ENCODE measurements at regions not wholly inside any gene's neighbourhood (a gene's known extent, or its start where the extent isn't known, plus 50 kb on each side); places are given as distances from the start of the nearest gene placed in this dataset.

GRCh38 chr13:85283408-85283807 is 515.8 kb downstream of the SLITRK6 start:
- Histone ChIP-seq H3K27me3 (no peaks in the 10 kb centered on the region), H3K36me3 (no peaks in the 10 kb centered on the region), H3K4me3 (no peak overlapping the region), H3K9me3 (no peaks in the 10 kb centered on the region)
- no peak for DNase-seq

- Histone ChIP-seq H3K9me3 (no peaks in the 10 kb centered on the region), H3K36me3 (no peaks in the 10 kb centered on the region), H3K27me3 (no peaks in the 10 kb centered on the region), H3K4me3 (no peak overlapping the region)
- no peak for DNase-seq
Measured at GRCh38 chr13:85282876-85283275, 516.3 kb downstream of the SLITRK6 start.

GRCh38 chr13:85278851-85279250 is 520.4 kb downstream of the SLITRK6 start:
- Histone ChIP-seq H3K4me3 (no peak overlapping the region), H3K36me3 (no peaks in the 10 kb centered on the region), H3K27me3 (no peaks in the 10 kb centered on the region), H3K9me3 (no peaks in the 10 kb centered on the region)
- DNase-seq, result no peak

- H3K27me3 ChIP-seq, result no peaks in the 10 kb centered on the region
- no peak for DNase-seq
- no peaks in the 10 kb centered on the region for H3K36me3 ChIP-seq
- no peak overlapping the region for H3K4me3 ChIP-seq
- H3K9me3 ChIP-seq, result no peaks in the 10 kb centered on the region
Measured at GRCh38 chr13:85277748-85278147, 521.5 kb downstream of the SLITRK6 start.

- no peaks in the 10 kb centered on the region for H3K27me3 ChIP-seq
- H3K9me3 ChIP-seq, result no peaks in the 10 kb centered on the region
- no peaks in the 10 kb centered on the region for H3K36me3 ChIP-seq
- H3K4me3 ChIP-seq, result no peak overlapping the region
- no peak for DNase-seq
Measured at GRCh38 chr13:85266771-85267170, 532.4 kb downstream of the SLITRK6 start.

GRCh38 chr13:85266331-85266730 is 532.9 kb downstream of the SLITRK6 start:
- H3K36me3 ChIP-seq, result no peaks in the 10 kb centered on the region
- peak; percentile 12 for DNase-seq
- H3K9me3 ChIP-seq, result no peaks in the 10 kb centered on the region
- no peak overlapping the region for H3K4me3 ChIP-seq
- H3K27me3 ChIP-seq, result no peaks in the 10 kb centered on the region

GRCh38 chr13:85265296-85265695 is 533.9 kb downstream of the SLITRK6 start:
- no peak overlapping the region for H3K4me3 ChIP-seq
- H3K9me3 ChIP-seq, result no peaks in the 10 kb centered on the region
- H3K27me3 ChIP-seq, result no peaks in the 10 kb centered on the region
- no peaks in the 10 kb centered on the region for H3K36me3 ChIP-seq
- no peak for DNase-seq

- Histone ChIP-seq H3K4me3 (no peak overlapping the region), H3K9me3 (no peaks in the 10 kb centered on the region), H3K27me3 (no peaks in the 10 kb centered on the region), H3K36me3 (no peaks in the 10 kb centered on the region)
- DNase-seq, result no peak
Measured at GRCh38 chr13:85262499-85262898, 536.7 kb downstream of the SLITRK6 start.

- no peaks in the 10 kb centered on the region for H3K36me3 ChIP-seq
- H3K27me3 ChIP-seq, result no peaks in the 10 kb centered on the region
- no peak for DNase-seq
- H3K4me3 ChIP-seq, result no peak overlapping the region
- H3K9me3 ChIP-seq, result no peaks in the 10 kb centered on the region
Measured at GRCh38 chr13:85261757-85262346, 537.4 kb downstream of the SLITRK6 start.

- H3K36me3 ChIP-seq, result no peaks in the 10 kb centered on the region
- no peaks in the 10 kb centered on the region for H3K27me3 ChIP-seq
- no peak overlapping the region for H3K4me3 ChIP-seq
- no peaks in the 10 kb centered on the region for H3K9me3 ChIP-seq
- no peak for DNase-seq
Measured at GRCh38 chr13:85260896-85261295, 538.3 kb downstream of the SLITRK6 start.

- DNase-seq, result no peak
- H3K4me3 ChIP-seq, result no peak overlapping the region
- H3K27me3 ChIP-seq, result no peaks in the 10 kb centered on the region
- no peaks in the 10 kb centered on the region for H3K36me3 ChIP-seq
- no peaks in the 10 kb centered on the region for H3K9me3 ChIP-seq
Measured at GRCh38 chr13:85255978-85256377, 543.2 kb downstream of the SLITRK6 start.

GRCh38 chr13:85254641-85255040 is 544.6 kb downstream of the SLITRK6 start:
- Histone ChIP-seq H3K4me3 (no peak overlapping the region), H3K9me3 (no peaks in the 10 kb centered on the region), H3K36me3 (no peaks in the 10 kb centered on the region), H3K27me3 (no peaks in the 10 kb centered on the region)
- no peak for DNase-seq

- no peak overlapping the region for H3K4me3 ChIP-seq
- no peaks in the 10 kb centered on the region for H3K9me3 ChIP-seq
- no peak for DNase-seq
- no peaks in the 10 kb centered on the region for H3K27me3 ChIP-seq
- H3K36me3 ChIP-seq, result no peaks in the 10 kb centered on the region
Measured at GRCh38 chr13:85249151-85249550, 550.1 kb downstream of the SLITRK6 start.

GRCh38 chr13:85247780-85248179 is 551.4 kb downstream of the SLITRK6 start:
- no peak overlapping the region for H3K4me3 ChIP-seq
- no peaks in the 10 kb centered on the region for H3K36me3 ChIP-seq
- no peaks in the 10 kb centered on the region for H3K27me3 ChIP-seq
- DNase-seq, result no peak
- no peaks in the 10 kb centered on the region for H3K9me3 ChIP-seq

GRCh38 chr13:85243831-85244230 is 555.4 kb downstream of the SLITRK6 start:
- no peaks in the 10 kb centered on the region for H3K36me3 ChIP-seq
- H3K4me3 ChIP-seq, result no peak overlapping the region
- H3K9me3 ChIP-seq, result no peaks in the 10 kb centered on the region
- DNase-seq, result no peak
- H3K27me3 ChIP-seq, result no peaks in the 10 kb centered on the region

- Histone ChIP-seq H3K9me3 (no peaks in the 10 kb centered on the region), H3K4me3 (no peak overlapping the region), H3K36me3 (no peaks in the 10 kb centered on the region), H3K27me3 (no peaks in the 10 kb centered on the region)
- peak; percentile 2 for DNase-seq
Measured at GRCh38 chr13:85241060-85241459, 558.2 kb downstream of the SLITRK6 start.

- H3K9me3 ChIP-seq, result no peaks in the 10 kb centered on the region
- H3K4me3 ChIP-seq, result peak overlapping the region; percentile 4; the same call in 1 of the 2 replicates
- no peaks in the 10 kb centered on the region for H3K36me3 ChIP-seq
- DNase-seq, result peak; percentile 2
- no peaks in the 10 kb centered on the region for H3K27me3 ChIP-seq
Measured at GRCh38 chr13:85236413-85236812, 562.8 kb downstream of the SLITRK6 start.

- DNase-seq, result no peak
- Histone ChIP-seq H3K36me3 (no peaks in the 10 kb centered on the region), H3K9me3 (no peaks in the 10 kb centered on the region), H3K27me3 (no peaks in the 10 kb centered on the region), H3K4me3 (no peak overlapping the region)
Measured at GRCh38 chr13:85230691-85231093, 568.5 kb downstream of the SLITRK6 start.

GRCh38 chr13:85228692-85229091 is 570.5 kb downstream of the SLITRK6 start:
- Histone ChIP-seq H3K4me3 (no peak overlapping the region), H3K36me3 (no peaks in the 10 kb centered on the region), H3K27me3 (no peaks in the 10 kb centered on the region), H3K9me3 (no peaks in the 10 kb centered on the region)
- no peak for DNase-seq
